SK-N-DZ (cell line): ENCODE measurements at regions not wholly inside any gene's neighbourhood (a gene's known extent, or its start where the extent isn't known, plus 50 kb on each side); places are given as distances from the start of the nearest gene placed in this dataset.
"Not testable (repeated sequence)": the region's sequence is repeated elsewhere in the genome, so short reads cannot be mapped to it uniquely, and the experiment has no call there.

Experiments
- DNase-seq: peaks from one replicate; pipeline ENCODE4 v3.0.0-alpha.2; 2015; ENCODE audit warnings: low spot score

- DNase-seq, result no peak
Observed at GRCh38 chr22:49721211-49721763, 106.4 kb downstream of the BRD1 start.

GRCh38 chr22:49720279-49720959 lies 107.3 kb downstream of the BRD1 start:
- DNase-seq, result no peak

DNA sequence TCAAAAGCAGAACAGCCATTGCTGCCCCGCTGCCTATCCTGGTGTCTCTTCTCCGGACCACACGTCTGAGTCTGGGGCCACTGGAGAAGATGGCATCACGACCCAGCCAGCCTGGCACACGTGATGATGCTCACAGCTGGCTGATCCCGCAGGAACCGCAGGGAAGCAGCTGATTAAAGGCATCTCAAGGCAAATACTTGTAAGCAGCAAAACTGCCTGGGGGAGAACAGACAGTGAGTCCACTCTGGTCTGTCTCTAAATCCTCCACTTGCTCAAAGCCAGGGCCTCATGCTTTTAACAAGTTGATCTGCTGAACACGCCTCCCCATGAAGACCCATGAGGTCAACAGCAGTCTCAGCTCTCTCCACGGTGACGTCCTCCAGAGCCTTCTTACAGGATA lies 108.6 kb downstream of the BRD1 start:
- no peak for DNase-seq

DNA sequence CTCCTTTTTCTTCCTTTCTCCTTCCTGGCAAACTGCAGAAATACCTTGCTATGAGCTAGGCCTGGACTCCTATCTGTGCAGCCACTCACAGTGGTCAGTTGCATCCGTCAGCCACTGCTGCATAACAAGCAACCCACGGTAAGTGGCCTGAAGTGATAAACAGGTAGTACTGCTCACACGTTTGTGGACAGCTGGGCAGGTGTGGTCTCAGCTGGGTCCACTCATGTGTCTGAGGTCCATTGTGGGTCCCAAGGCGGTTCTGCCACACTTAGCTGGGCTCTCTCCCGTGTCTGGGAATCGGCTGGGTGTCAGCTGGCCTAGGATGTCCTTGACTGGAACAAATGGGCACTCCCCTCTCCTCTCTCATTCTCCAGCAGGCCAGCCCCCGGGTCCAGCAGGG lies 109.3 kb downstream of the BRD1 start:
- DNase-seq, result no peak

- no peak for DNase-seq
Observed at GRCh38 chr22:49717322-49717919, 110.3 kb downstream of the BRD1 start.

- DNase-seq, result no peak
Observed at GRCh38 chr22:49716441-49716840, 111.2 kb downstream of the BRD1 start.

GRCh38 chr22:49715450-49715849 lies 112.2 kb downstream of the BRD1 start:
- no peak for DNase-seq

DNA sequence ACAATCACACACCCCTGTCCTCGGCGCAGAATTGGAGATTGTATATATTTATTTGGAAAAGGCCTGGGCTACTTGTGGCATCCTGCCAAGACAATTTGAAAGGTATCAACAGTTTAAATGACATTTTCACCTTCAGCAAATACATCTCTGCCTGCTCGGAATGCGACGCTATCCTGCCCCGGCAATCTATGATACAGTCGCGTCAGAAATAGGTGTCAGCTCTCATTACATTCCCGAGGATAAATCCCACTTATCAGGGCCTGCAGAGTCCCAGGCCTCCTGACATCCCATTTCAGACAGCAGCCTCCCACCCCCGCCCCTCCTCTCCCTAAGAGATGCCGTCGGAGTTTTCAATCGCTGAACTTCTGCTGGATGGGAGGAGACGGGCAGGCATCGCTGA lies 114.7 kb downstream of the BRD1 start:
- DNase-seq, result no peak

GRCh38 chr22:49712195-49712791 lies 115.4 kb downstream of the BRD1 start:
- DNase-seq, result no peak

DNA sequence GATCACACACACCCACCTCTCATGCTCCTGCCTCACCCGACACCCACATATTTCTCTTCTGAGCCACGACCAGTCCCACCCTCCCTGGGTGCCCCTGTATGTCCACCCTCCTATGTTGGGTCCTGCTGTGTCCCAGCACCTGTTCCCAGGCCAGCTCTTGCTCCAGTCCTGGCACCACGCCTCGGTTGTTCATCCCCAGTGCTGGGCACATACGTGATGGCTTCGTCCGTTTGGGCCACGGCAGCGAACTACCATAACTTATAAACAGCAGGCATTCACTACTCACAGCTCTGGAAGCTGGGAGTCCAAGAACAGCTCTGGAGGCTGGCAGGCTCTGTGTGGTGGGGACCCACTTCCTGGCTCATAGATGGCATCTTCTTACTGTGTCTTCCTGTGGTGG lies 116.9 kb downstream of the BRD1 start:
- DNase-seq, result no peak

- DNase-seq, result no peak
Observed at GRCh38 chr22:49709464-49709863, 118.2 kb downstream of the BRD1 start.

DNA sequence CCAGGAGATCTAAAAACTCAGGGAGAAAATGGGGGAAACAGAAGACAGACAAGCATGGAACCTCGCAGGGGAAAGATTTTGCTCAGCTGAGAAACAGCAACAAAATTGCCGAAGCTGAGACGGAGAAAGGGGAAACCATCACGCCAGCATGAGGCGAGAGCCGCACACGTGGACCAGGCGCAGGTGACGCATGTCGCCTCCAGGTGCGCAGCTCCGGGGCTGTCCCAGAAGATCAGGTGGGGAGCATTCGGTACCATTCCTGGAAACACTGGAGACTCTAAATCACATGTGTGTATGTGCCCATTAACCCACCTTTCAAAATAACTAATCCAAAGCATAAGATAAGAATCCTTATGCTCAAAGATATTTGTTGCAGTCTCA lies 121.7 kb downstream of the BRD1 start:
- DNase-seq, result no peak

GRCh38 chr22:49705216-49705971 lies 122.3 kb downstream of the BRD1 start:
- DNase-seq, result no peak

DNA sequence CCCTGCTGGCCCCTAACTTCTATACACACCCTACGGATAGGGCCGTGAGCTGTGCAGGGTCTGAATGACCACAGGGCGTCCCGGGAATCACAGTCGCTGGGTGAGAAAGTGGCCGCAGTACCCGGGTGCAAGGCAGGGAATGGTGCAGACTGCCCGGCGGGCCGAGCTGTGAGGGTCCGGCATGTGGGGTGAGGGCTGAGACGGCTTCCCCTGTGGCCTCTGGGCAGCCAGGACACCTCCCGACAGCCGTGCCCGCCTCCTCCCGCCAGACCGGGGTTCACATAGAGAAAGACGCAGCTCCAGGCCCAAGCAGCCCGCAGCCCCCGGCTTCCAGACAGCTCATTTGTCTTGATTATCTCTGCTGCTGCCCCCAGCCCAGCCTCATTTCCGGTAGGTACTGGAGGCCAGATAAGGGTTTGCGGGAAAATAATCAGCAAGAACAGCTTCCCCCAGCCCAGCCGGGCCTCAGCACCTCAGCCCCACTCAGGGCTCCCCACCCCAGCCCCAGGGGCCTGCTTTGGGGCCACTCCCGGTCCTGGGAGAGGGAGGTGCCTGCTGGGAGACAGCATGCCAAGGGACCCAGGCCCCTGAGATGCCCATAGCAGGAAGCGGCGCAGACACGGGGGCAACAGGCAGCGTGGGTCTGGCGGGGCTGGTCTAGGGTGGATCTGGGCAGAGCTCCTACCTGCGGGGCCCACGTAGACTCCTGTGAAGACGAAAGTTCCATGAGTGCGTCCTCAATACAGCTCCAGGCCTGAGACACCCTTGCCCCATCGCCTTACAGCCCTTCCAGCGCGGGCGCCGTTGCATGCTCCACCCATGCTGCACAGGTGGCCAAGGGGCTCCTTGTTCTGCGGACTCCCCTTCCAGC lies 123.1 kb downstream of the BRD1 start:
- DNase-seq, result peak; percentile 30

DNA sequence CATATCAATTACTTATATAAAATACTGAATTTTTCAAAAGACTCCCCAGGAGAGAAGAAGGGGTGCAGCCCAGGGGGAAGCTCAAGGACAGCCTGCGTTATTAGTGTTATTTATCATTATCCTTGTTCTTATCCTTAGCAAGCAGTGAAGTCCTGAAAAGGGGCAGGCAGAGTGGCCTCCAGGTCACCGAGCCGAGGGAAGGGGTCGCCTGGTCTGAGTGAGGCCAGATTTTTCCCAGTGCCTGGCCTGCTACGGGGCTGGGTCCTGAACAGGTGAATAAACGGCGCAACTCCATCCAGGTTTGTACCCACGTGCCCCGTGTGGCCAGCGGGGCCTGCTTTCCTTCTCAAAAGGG lies 123.7 kb downstream of the BRD1 start:
- DNase-seq, result no peak

DNA sequence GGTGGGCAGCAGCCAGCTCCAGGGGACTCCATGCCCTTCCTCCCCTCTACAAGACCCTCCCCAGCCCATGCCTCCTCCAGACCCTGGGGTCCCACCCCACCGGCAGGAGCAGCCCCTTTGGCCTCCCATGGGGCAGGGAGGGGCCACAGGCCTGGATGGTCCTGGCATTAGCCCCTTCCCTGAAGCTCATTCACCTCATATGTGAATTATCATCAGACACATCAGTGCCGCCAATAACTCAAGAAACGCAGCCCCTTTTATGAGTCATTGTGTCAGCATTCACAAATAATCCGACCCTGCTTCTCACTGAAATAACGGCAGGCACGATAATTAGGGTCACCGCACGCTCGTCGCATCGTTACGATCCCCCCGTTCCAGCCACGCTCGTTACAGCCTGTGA lies 124.2 kb downstream of the BRD1 start:
- DNase-seq, result no peak

DNA sequence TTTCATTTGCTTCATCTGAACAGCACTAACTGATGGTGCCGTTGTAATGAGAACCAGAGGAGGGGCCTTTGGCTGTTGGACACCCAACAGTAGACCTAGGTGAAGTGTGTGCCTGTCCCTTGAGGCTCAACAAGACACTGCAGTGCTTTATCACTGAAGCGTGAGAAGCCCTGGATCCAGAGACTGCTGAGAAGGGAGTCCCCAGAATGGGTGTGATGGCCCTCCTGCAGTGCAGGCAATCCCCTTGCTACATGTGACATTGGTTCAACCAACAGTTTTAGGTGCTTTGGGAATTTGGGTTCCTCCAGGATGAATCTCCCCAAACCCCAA lies 125.6 kb downstream of the BRD1 start:
- DNase-seq, result no peak

GRCh38 chr22:49701380-49702067 lies 126.1 kb downstream of the BRD1 start:
- DNase-seq, result no peak

- DNase-seq, result no peak
Observed at GRCh38 chr22:49699928-49700498, 127.7 kb downstream of the BRD1 start.

DNA sequence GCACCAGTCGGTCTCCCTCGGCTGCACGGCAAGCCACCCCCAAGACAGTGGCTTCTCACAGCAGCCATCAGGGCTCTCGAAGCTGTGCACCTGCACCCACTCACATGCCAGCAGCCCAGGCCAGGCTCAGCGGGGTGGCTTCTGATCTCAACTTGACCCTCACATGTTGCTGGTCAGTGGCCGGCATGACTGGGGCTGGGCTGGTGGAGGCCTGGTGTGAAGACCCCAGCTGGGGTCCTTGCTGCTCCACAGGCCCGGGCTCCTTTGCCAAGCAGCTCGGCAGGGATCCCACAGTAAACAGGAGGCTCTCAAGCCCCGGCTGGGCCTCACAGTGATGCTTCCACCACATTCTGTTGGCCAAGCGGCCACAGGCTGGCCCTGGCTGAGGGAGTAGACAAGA lies 128.2 kb downstream of the BRD1 start:
- DNase-seq, result no peak

GRCh38 chr22:49698616-49699015 lies 129.1 kb downstream of the BRD1 start:
- not testable (repeated sequence) for DNase-seq
